ENCODE measurements at regions not wholly inside any gene's neighbourhood (a gene's known extent, or its start where the extent isn't known, plus 50 kb on each side); places are given as distances from the start of the nearest gene placed in this dataset.

GRCh38 chr5:45029553-45029952 is 220.8 kb downstream of the MRPS30 start:
- H3K36me3 ChIP-seq (ENCODE audit: control insufficient read depth, insufficient read depth, low read length) = no peaks in the 10 kb centered on the region
- TF ChIP-seq CTCF (IDR thresholded peaks at IDR 0.05; ENCODE audit: insufficient read depth, low read length, severe bottlenecking) = no peak
- no peak for FAIRE-seq
- H3K27me3 ChIP-seq (ENCODE audit: control insufficient read depth, insufficient read depth, low read length) = no peaks in the 10 kb centered on the region
- no peak overlapping the region for H3K4me3 ChIP-seq (ENCODE audit: low read depth, low read length)
- DNase-seq (ENCODE audit: low read depth) = no peak

GRCh38 chr5:45035991-45036390 is 227.2 kb downstream of the MRPS30 start:
- H3K36me3 ChIP-seq (ENCODE audit: control insufficient read depth, insufficient read depth, low read length) = no peaks in the 10 kb centered on the region
- H3K27me3 ChIP-seq (ENCODE audit: control insufficient read depth, insufficient read depth, low read length) = no peaks in the 10 kb centered on the region
- DNase-seq (ENCODE audit: low read depth) (no peak), FAIRE-seq (no peak)
- no peak overlapping the region for H3K4me3 ChIP-seq (ENCODE audit: low read depth, low read length)
- TF ChIP-seq CTCF (IDR thresholded peaks at IDR 0.05; ENCODE audit: insufficient read depth, low read length, severe bottlenecking) = no peak

DNA sequence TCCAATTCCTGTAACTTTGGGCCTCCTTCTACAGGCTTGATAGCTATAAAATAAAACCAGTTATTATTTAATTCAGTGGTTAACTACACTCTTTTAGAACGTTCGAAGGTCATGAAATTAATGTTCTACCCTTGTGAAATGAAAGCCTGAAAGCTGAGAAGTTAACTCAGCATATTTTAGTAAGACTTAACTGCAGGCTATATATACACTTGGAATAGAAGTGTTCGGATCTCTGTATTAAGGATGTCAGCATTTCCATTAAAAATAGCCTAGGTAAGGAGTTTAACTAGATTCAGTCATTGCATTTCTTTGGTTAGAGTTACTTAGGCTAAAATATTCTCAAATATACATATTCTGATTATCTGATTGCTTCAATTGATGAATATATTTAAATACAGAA is 229.2 kb downstream of the MRPS30 start:
- Histone ChIP-seq H3K36me3 (ENCODE audit: control insufficient read depth, insufficient read depth, low read length) (no peaks in the 10 kb centered on the region), H3K27me3 (ENCODE audit: control insufficient read depth, insufficient read depth, low read length) (no peaks in the 10 kb centered on the region), H3K4me3 (ENCODE audit: low read depth, low read length) (no peak overlapping the region)
- DNase-seq (ENCODE audit: low read depth) (no peak), FAIRE-seq (no peak)
- no peak for TF ChIP-seq CTCF (IDR thresholded peaks at IDR 0.05; ENCODE audit: insufficient read depth, low read length, severe bottlenecking)

DNA sequence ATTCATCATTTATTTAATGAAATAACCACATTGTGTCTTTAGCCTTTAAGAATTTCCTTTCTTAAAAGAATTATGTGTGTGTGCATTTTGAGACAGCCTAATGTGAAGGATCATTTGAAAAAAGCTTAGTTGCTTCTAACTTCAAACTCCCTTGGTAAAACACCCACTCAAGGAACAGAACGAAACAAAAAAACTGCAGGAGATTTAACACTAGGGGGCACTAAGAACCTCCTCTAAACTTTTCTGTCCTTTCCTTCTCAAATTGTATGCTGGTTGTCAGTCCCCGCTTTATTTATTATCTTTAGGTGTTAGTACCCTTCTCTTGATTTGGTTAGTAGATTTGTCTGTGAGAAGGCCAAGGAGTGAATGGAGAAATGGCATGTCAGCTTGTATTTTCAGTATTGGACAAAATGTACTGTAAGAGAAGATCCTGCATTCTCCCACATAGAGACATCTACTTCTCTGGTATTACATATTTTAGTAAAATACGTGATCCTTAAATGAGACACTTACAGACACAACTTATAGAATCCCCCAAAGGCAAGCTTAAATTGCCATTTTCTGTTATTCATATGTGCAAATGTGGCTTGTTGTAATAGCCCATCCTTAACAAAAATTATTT is 229.7 kb downstream of the MRPS30 start:
- FAIRE-seq = no peak
- no peaks in the 10 kb centered on the region for H3K27me3 ChIP-seq (ENCODE audit: control insufficient read depth, insufficient read depth, low read length)
- H3K36me3 ChIP-seq (ENCODE audit: control insufficient read depth, insufficient read depth, low read length) = no peaks in the 10 kb centered on the region
- TF ChIP-seq CTCF (IDR thresholded peaks at IDR 0.05; ENCODE audit: insufficient read depth, low read length, severe bottlenecking) = peak; percentile 61
- peak; percentile 29 for DNase-seq (ENCODE audit: low read depth)
- no peak overlapping the region for H3K4me3 ChIP-seq (ENCODE audit: low read depth, low read length)

DNA sequence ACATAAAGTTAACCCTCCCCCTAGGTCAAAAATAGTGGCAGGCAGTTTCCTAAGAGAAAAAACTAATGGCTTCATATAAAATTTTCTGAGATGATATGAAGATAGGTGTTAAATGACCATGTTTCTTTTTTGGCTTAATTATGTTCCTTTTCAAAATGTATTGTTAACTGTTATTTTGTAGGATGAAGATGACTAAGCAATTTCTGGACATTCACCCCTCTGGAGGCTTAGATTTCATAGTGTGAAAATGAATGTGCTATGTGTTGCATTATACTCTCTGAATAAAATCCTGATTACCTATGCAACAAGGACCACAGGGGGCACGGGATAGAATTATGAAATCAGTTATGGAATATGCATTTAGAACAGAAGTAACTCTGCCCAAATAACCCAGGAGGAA is 233.5 kb downstream of the MRPS30 start:
- no peak for FAIRE-seq
- no peak for TF ChIP-seq CTCF (IDR thresholded peaks at IDR 0.05; ENCODE audit: insufficient read depth, low read length, severe bottlenecking)

DNA sequence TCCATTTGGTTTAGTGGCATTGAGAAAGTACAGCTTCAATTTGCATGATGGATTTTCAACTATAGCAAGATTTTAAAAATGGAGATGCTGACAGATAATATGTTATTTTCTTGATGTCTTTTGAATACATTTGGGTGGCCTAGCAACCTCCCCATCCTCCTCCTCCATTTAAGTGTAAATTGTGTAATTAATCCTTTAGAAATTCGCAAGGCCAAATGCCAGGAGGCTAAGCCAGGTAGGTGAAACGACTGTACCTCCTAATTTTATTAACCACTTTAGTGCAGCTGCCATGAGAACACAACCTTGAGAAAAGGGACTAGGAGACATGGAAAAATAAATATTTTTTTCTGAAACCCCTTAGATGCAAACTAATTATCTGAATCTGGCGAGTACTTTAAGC is 248.8 kb downstream of the MRPS30 start:
- H3K27me3 ChIP-seq (ENCODE audit: control insufficient read depth, insufficient read depth, low read length) = no peaks in the 10 kb centered on the region
- no peak for TF ChIP-seq CTCF (IDR thresholded peaks at IDR 0.05; ENCODE audit: insufficient read depth, low read length, severe bottlenecking)
- no peak overlapping the region for H3K4me3 ChIP-seq (ENCODE audit: low read depth, low read length)
- no peak for FAIRE-seq
- no peak for DNase-seq (ENCODE audit: low read depth)
- H3K36me3 ChIP-seq (ENCODE audit: control insufficient read depth, insufficient read depth, low read length) = no peaks in the 10 kb centered on the region

More for the DNA sequence above, 233.5 kb downstream of the MRPS30 start:
- H3K36me3 ChIP-seq (ENCODE audit: control insufficient read depth, insufficient read depth, low read length) = no peaks in the 10 kb centered on the region
- H3K4me3 ChIP-seq (ENCODE audit: low read depth, low read length) = no peak overlapping the region
- no peak for DNase-seq (ENCODE audit: low read depth)
- H3K27me3 ChIP-seq (ENCODE audit: control insufficient read depth, insufficient read depth, low read length) = no peaks in the 10 kb centered on the region

Data from bronchial epithelial cell (primary cell).